B cell (primary cell): ENCODE measurements at regions not wholly inside any gene's neighbourhood (a gene's known extent, or its start where the extent isn't known, plus 50 kb on each side); places are given as distances from the start of the nearest gene placed in this dataset.

Experiments used
- CTCF ChIP-seq: fragments of 200-600 bp; IDR thresholded peaks from one replicate; pipeline ENCODE4 v1.8.0; 2022; ENCODE audit warnings: antibody characterized with exemption, mild to moderate bottlenecking
- EZH2 ChIP-seq: IDR thresholded peaks from 2 replicates; pipeline ENCODE4 v1.6.1; 2012; ENCODE audit warnings: borderline replicate concordance, low read depth, mild to moderate bottlenecking, moderate library complexity, low read length; ENCODE audit not compliant: insufficient read depth, poor library complexity, severe bottlenecking

- TF ChIP-seq CTCF (no peak), EZH2 (no peak)
Measured at GRCh38 chr1:67917006-67917405, 83.7 kb upstream of the GNG12 start.
